GM10248 (cell line): ENCODE measurements at regions not wholly inside any gene's neighbourhood (a gene's known extent, or its start where the extent isn't known, plus 50 kb on each side); places are given as distances from the start of the nearest gene placed in this dataset.

Source experiments
- CTCF ChIA-PET: fragments of 300-600 bp; sonication (Branson Sonifier 250); formaldehyde crosslinking; extraction: SDS; loops from one replicate; lab custom pipeline; 2021; ENCODE audit warnings: antibody characterized with exemption; lab: Yijun Ruan, JAX
- POLR2A ChIA-PET: fragments of 350-650 bp; sonication (Branson Sonifier 250); formaldehyde crosslinking; extraction: SDS; loops from one replicate; lab custom pipeline; 2020; ENCODE audit warnings: antibody characterized with exemption; lab: Yijun Ruan, JAX
- DNase-seq: peaks from one replicate; pipeline ENCODE4 v3.0.0; 2012; ENCODE audit errors: extremely low spot score
- CTCF ChIP-seq: IDR thresholded peaks from 2 replicates; pipeline ENCODE4 v1.5.1; 2012; ENCODE audit warnings: mild to moderate bottlenecking, low read depth; ENCODE audit errors: extremely low read depth, missing control alignments, control extremely low read depth

- DNase-seq: no peak
- POLR2A ChIA-PET: no interaction called here
- no peak for TF ChIP-seq CTCF
- CTCF ChIA-PET: interaction anchor here (0.8 to 1.8 kb wide), 8 partner anchors 8 to 266 kb away, joined by 3 to 7 read pairs (median 4); no protein-coding TSS in a partner anchor
These were observed 87.4 kb downstream of the ELAPOR2 start for GRCh38 chr7:86972072-86972471.

GRCh38 chr7:86970986-86971385 is 88.5 kb downstream of the ELAPOR2 start:
- POLR2A ChIA-PET: no interaction called here
- no peak for TF ChIP-seq CTCF
- no peak for DNase-seq
- CTCF ChIA-PET: interaction anchor here (1.0 to 1.7 kb wide), 5 partner anchors 13 to 267 kb away, joined by 3 to 7 read pairs (median 4); no protein-coding TSS in a partner anchor

GRCh38 chr7:86970547-86970946 is 88.9 kb downstream of the ELAPOR2 start:
- POLR2A ChIA-PET: no interaction called here
- CTCF ChIA-PET: interaction anchor here (1.0 to 1.7 kb wide), 5 partner anchors 12 to 63 kb away, joined by 3 to 7 read pairs (median 6); no protein-coding TSS in a partner anchor
- DNase-seq: no peak
- no peak for TF ChIP-seq CTCF

GRCh38 chr7:86969865-86970264 is 89.6 kb downstream of the ELAPOR2 start:
- no peak for DNase-seq
- ChIA-PET CTCF (interaction anchor here (1.0 to 1.5 kb wide), 3 partner anchors 10 to 34 kb away, joined by 3 to 7 read pairs (median 4); no protein-coding TSS in a partner anchor), POLR2A (no interaction called here)
- no peak for TF ChIP-seq CTCF

- DNase-seq: no peak
- no peak for TF ChIP-seq CTCF
- ChIA-PET POLR2A (no interaction called here), CTCF (no interaction called here)
These were observed 90.8 kb downstream of the ELAPOR2 start for GRCh38 chr7:86968618-86969017.

- CTCF ChIA-PET: no interaction called here
- no peak for DNase-seq
- POLR2A ChIA-PET: no interaction called here
- no peak for TF ChIP-seq CTCF
These were observed 92.5 kb downstream of the ELAPOR2 start for GRCh38 chr7:86966916-86967315.
